ENCODE measurements at regions not wholly inside any gene's neighbourhood (a gene's known extent, or its start where the extent isn't known, plus 50 kb on each side); places are given as distances from the start of the nearest gene placed in this dataset.

GRCh38 chr20:58076405-58076804 is 152.0 kb downstream of the ANKRD60 start:
- 59% methylated on average over 4 of the region's 4 CpGs for WGBS (ENCODE audit: missing lambda C conversion rate)
- H3K4me3 ChIP-seq = no peak overlapping the region
- no peak overlapping the region; a peak in 1 of 6 replicates for H3K27ac ChIP-seq
- H3K4me2 ChIP-seq = no peak overlapping the region
- H3K9me3 ChIP-seq = no peaks in the 10 kb centered on the region
- POLR2A ChIA-PET = no interaction called here
- H3K4me1 ChIP-seq = peaks cover 8% of the 10 kb centered on the region; the same call in 2 of the 3 replicates
- FAIRE-seq (no peak), ATAC-seq (no peak), DNase-seq (ENCODE audit: low read depth in 1 of 2, low spot score in 1 of 2) (no peak)
- CTCF ChIA-PET = interaction anchor here (1.0 to 5.0 kb wide), 2 partner anchors 10 to 11 kb away, joined by 3 to 41 read pairs; no protein-coding TSS in a partner anchor
- no peak for TF ChIP-seq CTCF (IDR thresholded peaks at IDR 0.05)
- no peak for TF ChIP-seq TFCP2L1 (CRISPR knock-in tag; IDR thresholded peaks at IDR 0.05)
- no peak for TF ChIP-seq HMGXB4 (CRISPR knock-in tag; IDR thresholded peaks at IDR 0.05; ENCODE audit: borderline replicate concordance)
- TF ChIP-seq CHD2 (IDR thresholded peaks at IDR 0.05; ENCODE audit: low read length, partially characterized antibody) = no peak
- no peak for TF ChIP-seq MAFK (IDR thresholded peaks at IDR 0.05; ENCODE audit: partially characterized antibody)
- TF ChIP-seq TP53 (CRISPR knock-in tag; IDR thresholded peaks at IDR 0.05) = no peak
- TF ChIP-seq USF2 (IDR thresholded peaks at IDR 0.05) = no peak
- TF ChIP-seq CEBPB (IDR thresholded peaks at IDR 0.05) = no peak
- TF ChIP-seq ZC3H11A (IDR thresholded peaks at IDR 0.05) = no peak

GRCh38 chr20:58075586-58076345 is 152.7 kb downstream of the ANKRD60 start:
- ChIA-PET CTCF (interaction anchor here (1.0 to 5.0 kb wide), 3 partner anchors 10 to 48 kb away, joined by 3 to 41 read pairs (median 3); no protein-coding TSS in a partner anchor), POLR2A (no interaction called here)
- Histone ChIP-seq H3K27ac (no peak overlapping the region; a peak in 1 of 6 replicates), H3K4me1 (peaks cover 8% of the 10 kb centered on the region; the same call in 2 of the 3 replicates), H3K4me2 (no peak overlapping the region), H3K4me3 (no peak overlapping the region), H3K9me3 (no peaks in the 10 kb centered on the region)
- FAIRE-seq (no peak), DNase-seq (ENCODE audit: low read depth in 1 of 2, low spot score in 1 of 2) (no peak), ATAC-seq (no peak)
- TF ChIP-seq HOXB5 (CRISPR knock-in tag; IDR thresholded peaks at IDR 0.05) (no peak), HOXA7 (CRISPR knock-in tag; IDR thresholded peaks at IDR 0.05) (no peak)
- WGBS (ENCODE audit: missing lambda C conversion rate) = 80% methylated on average over 14 of the region's 14 CpGs

GRCh38 chr20:58073945-58074856 is 154.3 kb downstream of the ANKRD60 start:
- Histone ChIP-seq H3K4me1 (peaks cover 8% of the 10 kb centered on the region; the same call in 2 of the 3 replicates), H3K9me3 (no peaks in the 10 kb centered on the region), H3K27ac (peak overlapping the region in 1 of 2 experiments; percentile 56; a peak in 3 of 6 replicates), H3K4me2 (peak overlapping the region; percentile 6; the same call in 1 of the 3 replicates), H3K4me3 (no peak overlapping the region)
- ChIA-PET POLR2A (no interaction called here), CTCF (interaction anchor here (0.8 to 5.0 kb wide), 3 partner anchors 12 to 451 kb away, joined by 3 to 41 read pairs (median 3); no protein-coding TSS in a partner anchor)
- DNase-seq (ENCODE audit: low read depth in 1 of 2, low spot score in 1 of 2) = no peak
- 65% methylated on average over 8 of the region's 10 CpGs for WGBS (ENCODE audit: missing lambda C conversion rate)
- ATAC-seq = no peak
- FAIRE-seq = no peak
- TF ChIP-seq ZFP36 (IDR thresholded peaks at IDR 0.05; ENCODE audit: borderline replicate concordance, partially characterized antibody) (peak; percentile 4), SREBF2 (IDR thresholded peaks at IDR 0.05) (no peak), MYC (IDR thresholded peaks at IDR 0.05; ENCODE audit: borderline replicate concordance, low read length) (no peak), MAFK (IDR thresholded peaks at IDR 0.05; ENCODE audit: partially characterized antibody) (no peak)

Measured in A549 (cell line).